A673 (cell line): ENCODE measurements at regions not wholly inside any gene's neighbourhood (a gene's known extent, or its start where the extent isn't known, plus 50 kb on each side); places are given as distances from the start of the nearest gene placed in this dataset.

Experiments used
- CTCF ChIP-seq: fragments of 300-800, 200-600 bp; sonication (generic); conservative IDR thresholded peaks from 2 replicates; pipeline ENCODE4 v1.5.1; 2017; ENCODE audit warnings: low read depth, mild to moderate bottlenecking, antibody characterized with exemption, low read length, moderate library complexity, mixed read lengths
- EZH2 ChIP-seq: fragments of 200-600 bp; sonication (generic); IDR thresholded peaks from 2 replicates; pipeline ENCODE4 v1.6.1; 2017; ENCODE audit warnings: borderline replicate concordance, low read depth, mild to moderate bottlenecking, mixed read lengths, antibody characterized with exemption, low read length; ENCODE audit not compliant: poor library complexity, severe bottlenecking

- TF ChIP-seq EZH2 (no peak), CTCF (no peak)
Observed at GRCh38 chr4:36844448-36844847, 400.1 kb upstream of the NWD2 start.
